GM21381 (cell line): ENCODE measurements at regions not wholly inside any gene's neighbourhood (a gene's known extent, or its start where the extent isn't known, plus 50 kb on each side); places are given as distances from the start of the nearest gene placed in this dataset.
"Not testable (repeated sequence)": the region's sequence is repeated elsewhere in the genome, so short reads cannot be mapped to it uniquely, and the experiment has no call there.

Experiments
- ATAC-seq: cut with Tn5 transposase; IDR thresholded peaks from one replicate; pipeline ENCODE4 v1.9.1; 2021; ENCODE audit warnings: mild to moderate bottlenecking, moderate library complexity; ENCODE audit not compliant: unreplicated experiment

DNA sequence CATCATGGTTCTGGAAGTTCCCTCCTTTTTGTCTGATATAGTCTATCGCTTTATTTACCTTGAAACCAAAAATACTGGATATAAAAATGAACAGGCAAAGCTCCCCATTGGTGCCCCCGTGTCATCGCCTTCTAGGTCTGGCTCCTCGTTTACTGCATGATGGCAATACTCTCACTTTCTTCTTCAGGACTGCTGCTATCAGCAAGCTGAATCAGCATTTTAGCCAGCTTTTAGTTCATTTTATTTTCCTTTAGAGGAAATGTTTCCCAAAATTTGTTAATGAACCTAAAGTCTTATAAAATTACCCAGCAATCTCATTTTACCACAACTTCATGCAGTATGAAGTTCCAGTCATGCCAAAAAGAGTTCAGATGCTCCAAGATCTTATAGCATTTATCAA lies 80.5 kb downstream of the ZIC3 start:
- ATAC-seq: no peak

DNA sequence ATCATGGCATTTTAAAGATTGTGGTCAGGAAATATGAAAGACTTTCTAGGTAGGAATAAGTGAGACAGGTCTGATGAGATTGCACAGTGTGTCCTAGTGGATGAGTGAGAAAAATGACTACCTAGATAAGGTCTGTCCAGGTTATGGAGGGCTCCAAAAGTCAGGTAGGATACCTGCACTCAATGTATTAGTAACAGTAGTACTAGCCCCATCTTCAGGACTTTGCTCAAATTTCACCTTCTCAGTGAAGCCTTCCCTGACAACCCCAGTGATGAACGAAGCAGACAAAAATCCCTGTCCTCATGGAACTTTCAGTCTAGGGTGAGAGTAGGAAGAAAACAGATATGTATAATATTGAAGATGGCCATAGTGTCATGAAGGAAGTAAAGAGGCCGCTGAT lies 85.7 kb downstream of the ZIC3 start:
- no peak for ATAC-seq

DNA sequence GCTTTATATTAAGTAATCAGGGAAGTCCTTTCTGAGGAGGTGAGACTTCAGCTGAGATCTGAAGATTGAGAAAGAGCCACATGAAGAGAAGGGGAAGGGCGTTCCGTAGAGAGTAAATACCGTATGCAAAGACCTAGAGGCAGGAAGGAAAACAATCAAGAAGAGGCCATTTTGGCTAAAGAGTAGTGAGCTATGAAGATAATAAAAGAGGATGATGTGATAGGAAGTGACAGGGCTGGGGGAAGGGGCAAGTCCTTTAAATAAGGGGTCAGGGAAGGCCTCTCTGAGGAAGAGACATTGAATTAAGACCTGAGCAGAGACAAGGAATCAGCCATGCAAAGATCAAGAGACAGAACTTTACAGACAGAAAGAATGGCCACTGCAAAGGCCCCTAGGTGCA lies 86.2 kb downstream of the ZIC3 start:
- ATAC-seq: no peak

DNA sequence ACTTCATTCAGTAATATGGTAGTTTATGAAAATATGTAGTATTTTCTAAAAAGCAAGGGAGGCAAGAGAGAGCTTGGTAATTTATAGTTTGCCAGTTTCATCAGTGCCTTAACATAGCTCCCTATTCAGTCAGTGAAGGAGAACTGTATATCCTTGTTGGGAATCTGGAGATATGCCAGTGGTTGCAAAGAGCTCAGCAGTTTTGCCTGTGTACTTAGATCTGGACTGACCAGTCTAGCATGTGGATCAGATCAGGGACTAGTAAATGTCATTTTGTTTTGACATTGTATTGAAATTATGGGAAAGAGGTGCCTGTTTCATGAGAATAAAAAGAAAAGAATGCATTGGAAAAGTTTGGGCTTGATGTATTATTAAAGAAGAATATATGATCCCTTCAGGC lies 88.6 kb downstream of the ZIC3 start:
- no peak for ATAC-seq

DNA sequence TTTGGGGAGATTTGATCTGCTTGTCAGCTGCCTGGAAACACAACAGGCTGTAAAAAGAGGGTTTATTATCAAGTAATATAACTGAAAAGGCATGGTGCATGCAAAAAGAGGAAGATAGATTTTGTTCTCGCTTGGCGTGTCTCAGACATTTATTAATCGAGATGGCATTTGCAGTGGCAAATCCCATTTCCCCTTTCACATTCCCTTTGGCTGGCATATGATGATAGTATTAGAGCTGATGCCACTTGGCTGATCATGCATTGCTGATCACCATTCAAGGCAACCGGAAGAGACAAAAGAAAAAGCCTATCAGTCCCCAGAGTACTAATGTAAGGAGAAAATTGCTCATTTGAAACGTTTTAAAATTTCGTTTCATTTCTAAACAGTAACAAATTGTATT lies 101.8 kb downstream of the ZIC3 start:
- ATAC-seq: no peak

DNA sequence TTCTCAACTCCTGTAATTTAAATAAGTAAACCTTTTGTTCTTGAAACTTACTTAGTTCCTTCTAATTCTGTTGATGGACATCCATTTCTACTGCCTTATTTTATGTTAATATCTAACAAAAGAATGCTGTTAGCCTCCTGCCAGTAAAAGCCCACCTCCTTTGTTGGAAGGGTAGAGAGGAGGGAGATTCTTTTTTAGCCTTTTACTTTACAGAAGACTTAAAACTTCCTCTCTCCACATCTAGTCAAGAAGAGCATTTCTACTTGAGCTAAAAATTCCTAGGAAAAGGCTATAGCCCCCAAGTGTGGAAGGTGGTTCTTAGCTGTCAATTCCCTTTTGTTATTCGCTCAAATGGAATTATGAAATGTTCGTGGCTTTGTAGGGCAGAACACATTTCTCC lies 118.7 kb downstream of the ZIC3 start:
- ATAC-seq: no peak

DNA sequence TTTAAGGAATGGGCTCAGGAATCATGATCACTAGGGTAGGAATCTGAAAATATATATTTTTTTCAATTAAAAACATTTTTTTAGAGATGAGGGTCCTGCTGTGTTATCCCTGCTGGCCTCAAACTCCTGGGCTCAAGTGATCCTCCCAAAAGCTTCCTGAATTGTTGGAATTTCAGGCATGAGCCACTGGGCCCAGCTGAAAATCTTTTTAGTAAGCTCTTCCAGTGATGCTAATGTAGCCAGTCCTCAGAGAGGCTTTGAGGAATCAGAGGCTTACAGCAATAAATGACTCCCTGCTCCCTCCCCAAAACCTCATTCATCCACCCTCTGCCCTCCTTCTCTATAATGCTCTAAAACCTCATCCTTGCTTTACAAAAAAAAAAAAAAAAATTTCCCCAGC lies 129.5 kb downstream of the ZIC3 start:
- ATAC-seq: no peak

DNA sequence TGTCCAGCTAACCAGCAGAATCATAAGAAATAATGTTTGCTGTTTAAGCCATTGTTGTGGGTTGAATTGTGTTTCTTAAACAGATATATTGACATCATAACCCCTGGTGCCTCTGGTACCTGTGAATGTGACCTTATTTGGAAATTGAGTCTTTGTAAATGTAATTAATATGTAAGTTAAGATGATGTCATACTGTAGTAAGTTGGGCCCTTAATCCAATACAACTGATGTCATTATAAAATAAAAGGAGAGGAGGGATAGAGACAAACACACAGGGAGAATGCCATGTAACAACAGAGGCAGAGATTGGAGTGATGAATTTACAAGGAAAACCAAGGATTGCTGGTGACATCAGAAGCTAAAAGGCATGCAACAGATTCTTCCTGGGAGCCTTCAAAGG lies 141.4 kb downstream of the ZIC3 start:
- ATAC-seq: no peak

DNA sequence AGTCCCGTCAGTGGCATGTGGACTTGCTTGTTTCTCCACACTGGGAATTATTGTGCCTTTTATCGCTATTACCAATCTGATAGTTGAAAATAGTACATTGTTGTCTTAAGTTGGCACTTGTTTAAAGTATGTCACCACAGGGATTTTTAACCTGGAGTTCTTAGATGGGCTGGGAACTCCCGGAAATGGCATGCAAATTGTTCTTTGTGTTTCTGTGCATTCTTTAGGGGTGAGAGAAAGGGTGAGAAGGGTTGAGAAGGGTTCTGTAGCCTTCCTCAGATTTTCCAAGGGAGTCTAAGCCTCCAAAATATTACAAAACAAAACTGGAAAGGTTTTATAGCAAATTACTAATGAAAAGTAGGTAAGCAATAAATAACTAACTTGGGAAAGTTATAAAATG lies 176.9 kb downstream of the ZIC3 start:
- no peak for ATAC-seq

DNA sequence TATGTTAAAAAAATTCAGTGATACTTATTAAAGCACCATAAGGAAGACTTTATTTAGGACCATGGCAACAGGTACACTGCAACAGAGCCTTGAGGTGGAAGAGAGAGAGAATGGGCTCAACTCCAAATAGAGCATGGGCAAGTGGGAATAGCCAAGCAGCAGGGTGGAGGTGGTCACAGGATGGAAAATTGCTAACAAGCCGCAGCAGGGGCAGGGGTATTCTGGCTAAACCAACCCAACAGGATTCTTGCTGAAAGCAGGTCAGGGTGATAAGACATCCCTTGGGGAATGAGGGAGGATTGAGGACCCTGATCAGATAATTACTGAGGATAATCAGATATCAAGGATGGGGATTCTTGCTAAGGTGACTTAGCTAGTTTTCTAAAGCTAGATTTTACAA lies 177.5 kb downstream of the ZIC3 start:
- ATAC-seq: no peak

DNA sequence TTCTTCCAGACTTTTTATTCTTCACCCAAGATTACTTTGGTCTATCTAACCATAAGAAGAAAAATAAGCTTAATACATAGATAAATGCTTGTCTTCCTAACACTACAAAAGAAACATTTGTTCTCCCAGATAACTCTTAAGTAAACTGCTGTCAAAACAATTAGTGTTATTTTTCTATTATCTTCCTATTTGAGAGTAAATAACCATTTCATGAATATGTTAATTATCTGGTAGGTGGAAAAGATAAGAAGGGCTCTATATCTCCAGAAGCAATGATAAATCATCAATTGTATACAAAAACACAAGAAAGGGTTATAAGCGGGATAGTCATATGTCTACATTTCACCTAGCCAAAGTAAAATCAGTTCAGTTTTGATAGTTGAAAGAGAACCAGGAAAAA lies 180.4 kb downstream of the ZIC3 start:
- ATAC-seq: no peak

DNA sequence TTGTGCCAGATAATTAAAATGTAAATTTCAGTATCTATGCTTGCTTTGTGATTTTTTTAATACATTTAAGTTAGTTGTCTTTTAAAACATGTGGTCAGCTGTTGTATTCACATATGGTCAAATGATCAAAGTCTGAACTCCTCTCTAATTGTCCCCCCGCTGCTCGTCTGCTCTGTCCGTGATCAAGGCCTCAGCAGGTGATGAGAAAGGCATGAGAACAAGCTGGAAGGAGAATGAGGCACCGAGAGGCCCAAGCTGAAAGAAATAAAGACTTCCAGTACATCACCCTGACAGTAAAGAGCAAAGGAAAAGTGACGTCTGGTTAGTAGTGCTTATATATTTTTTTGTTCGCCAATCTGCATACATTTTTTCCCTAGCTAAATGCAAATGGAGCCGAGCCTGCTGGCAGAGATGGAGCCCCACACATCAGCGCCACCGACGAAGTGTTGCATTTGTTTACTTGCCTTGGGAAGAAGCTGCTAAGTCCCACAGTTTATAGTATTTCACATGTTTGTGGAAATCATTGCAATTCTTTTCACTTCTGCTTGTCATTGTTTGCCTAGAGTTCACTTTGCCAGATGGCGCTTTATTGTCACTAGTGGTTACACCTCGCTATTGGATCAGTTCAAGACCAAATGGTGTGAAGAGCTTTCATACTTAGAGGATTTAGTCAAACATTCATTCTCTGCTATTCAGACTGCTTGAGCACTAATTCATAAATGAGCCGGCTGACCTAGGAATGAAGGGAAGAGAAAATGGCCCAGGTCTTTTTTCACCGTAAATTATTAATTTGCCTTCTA lies 181.5 kb downstream of the ZIC3 start:
- no peak for ATAC-seq

DNA sequence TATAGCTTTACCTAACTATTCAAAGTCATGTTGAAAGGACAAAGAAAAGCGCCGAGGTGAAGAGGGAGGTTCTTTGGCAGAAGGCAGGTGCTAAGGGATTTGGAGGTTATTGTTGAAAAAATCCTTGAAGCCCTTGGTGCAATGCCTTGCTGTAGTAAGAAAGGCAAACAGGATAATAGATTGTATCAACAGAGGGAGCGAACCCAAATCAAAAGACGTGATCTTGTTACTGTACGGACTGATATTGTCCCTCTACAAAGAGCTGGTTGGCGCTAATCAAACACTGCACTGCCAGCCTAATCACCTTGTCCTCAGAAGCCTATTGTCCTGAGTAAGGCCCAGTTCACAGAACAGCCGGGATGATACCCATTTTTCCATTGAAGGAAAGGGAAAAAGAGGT lies 182.9 kb downstream of the ZIC3 start:
- ATAC-seq: no peak

DNA sequence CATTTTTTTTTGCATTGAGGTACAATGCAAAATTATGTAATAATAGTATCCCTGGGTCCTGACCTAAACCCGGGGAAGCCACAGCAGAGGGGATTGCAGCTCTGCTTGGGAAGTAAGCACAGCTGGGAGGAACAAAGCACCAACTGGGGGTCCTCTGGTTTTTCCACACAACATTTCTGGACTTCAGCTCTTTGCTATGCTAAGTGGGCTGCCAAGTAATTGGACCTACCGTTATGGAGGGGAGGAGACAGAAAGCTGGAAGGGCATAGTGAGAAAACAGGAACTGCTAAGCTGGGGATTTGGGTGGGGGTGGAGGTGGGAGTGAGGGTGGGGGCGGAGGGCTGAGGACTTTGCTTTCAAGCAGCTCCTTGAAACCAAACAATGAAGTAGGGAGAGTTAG lies 183.3 kb downstream of the ZIC3 start:
- no peak for ATAC-seq

DNA sequence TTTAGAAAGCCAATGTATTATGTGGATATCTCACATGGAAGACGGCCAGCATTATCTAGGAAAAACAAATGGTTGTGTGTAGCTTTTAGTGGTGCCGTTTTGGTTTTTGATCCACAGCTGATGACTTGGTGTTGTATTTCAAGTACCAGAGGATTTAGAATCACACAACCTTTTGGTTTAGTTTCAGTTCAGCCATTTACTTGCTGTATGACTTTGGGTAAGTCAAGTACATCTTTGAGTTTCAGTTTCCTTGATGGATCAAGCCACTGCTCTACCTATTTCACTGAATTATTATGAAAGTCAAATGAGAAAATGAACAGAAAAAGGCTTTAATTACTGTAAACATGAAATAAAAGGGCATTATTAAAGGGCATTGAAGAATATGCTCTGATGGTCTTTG lies 205.6 kb downstream of the ZIC3 start:
- no peak for ATAC-seq

DNA sequence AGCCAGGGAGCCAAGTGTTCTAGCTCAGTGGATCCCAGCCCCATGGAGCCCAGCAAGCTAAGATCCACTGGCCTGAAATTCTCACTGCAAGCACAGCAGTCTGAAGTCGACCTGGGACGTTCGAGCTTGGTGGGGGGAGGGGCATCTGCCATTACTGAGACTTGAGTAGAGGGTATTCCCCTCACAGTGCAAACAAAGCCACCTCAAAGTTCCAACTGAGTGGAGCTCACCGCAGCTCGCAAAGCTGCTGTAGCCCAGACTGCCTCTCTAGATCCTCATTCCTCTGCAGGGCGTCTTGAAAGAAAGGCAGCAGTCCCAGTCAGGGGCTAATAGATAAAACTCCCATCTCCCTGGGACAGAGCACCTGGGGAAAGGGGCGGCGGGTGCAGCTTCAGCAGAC lies 226.3 kb downstream of the ZIC3 start:
- ATAC-seq: no peak

DNA sequence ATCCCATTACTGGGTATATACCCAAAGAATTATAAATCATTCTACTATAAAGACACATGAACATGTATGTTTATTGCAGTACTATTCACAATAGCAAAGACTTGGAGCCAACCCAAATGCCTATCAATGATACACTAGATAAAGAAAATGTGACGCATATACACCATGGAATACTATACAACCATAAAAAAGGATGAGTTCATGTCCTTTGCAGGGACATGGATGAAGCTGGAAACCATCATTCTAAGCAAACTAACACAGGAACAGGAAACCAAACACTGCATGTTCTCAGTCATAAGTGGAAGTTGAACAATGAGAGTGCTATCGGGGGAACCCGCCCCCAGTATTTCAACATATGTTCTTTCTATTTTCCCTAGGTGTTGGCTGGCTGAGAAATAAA lies 232.0 kb downstream of the ZIC3 start:
- ATAC-seq: not testable (repeated sequence)

DNA sequence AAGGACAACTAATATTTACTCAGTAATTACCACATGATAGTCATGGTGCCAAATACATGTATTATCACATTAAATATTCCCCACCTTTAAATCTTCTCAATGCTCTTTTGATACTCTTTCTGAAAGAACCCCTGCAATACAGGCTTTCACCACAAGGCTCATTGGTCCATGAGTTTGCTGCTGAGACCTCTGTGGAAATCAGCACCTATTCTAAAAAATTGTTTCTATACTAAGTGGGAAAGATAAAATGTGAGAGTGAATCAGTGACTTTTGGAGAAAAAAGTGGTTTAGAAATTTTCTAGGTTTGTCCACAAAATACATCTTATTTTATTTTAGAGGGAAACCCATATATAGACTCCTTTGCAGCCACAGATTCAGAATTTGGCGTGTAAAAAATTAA lies 257.3 kb downstream of the ZIC3 start:
- no peak for ATAC-seq

DNA sequence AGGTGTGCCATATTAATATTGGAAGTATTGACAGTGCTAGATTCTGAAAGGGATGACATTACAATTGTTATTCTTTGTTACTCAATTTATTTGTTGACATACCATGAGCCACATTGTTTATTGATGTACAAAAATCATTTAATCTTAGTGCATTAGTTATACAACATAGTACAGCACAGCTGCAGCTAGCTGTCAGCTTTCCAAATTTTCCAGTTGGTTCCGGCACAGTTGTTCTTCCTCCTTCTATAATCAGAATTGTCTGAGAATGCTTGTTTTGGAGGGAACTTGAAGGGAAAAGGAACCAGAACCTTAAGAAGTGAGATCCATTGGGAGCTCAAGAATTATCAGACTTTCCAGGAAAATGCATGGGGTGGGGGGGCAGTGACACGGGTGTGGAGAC lies 281.4 kb downstream of the ZIC3 start:
- ATAC-seq: no peak

DNA sequence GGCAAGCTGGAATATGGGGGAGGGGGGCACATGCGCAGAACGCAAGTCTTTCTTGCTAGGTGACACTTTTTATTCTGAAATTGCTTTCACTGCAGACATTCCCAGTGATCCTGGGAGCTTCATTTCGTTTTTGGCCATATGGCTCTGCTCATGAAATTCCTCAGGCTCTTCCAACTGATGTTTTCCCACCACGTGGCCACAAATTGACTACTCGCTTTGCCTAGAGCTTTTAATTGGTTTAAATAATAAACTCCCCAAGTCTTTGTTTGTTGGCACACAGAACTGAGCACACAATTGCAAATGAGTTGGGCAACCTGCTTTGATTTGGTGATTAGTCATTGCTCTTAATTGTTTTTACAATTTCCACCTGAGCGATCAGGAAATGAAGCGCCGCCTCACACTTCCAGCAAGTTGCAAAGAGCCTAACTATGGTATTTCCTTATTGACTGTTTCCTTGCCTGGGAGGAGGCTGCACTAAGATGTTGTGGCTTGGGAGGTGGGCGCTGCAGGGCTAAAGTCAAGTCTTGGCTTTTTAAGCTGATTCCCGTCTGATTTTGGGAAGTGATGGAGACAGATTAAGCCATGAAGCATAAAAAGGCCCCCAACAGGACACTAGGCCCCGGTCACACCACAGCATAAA lies 282.5 kb downstream of the ZIC3 start:
- no peak for ATAC-seq

DNA sequence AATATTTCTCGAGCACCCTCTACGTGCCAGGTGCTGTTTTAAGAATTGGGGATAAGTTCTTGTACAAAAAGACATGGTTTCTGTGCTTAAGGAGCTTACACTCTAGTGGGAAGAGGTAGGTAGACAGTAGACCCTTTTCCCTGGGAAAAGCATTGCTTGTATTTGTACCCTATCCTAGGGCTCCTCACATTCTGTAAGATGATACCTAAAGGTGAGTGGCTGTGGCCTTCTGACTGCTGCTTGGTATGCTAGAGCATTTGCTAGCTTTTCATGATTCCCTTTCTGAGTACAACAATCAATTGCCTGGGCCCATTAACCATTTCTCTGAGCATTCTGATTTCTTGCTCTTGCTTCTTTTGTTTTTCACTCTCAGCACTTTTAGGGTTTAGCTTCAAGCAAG lies 286.6 kb downstream of the ZIC3 start:
- ATAC-seq: no peak

DNA sequence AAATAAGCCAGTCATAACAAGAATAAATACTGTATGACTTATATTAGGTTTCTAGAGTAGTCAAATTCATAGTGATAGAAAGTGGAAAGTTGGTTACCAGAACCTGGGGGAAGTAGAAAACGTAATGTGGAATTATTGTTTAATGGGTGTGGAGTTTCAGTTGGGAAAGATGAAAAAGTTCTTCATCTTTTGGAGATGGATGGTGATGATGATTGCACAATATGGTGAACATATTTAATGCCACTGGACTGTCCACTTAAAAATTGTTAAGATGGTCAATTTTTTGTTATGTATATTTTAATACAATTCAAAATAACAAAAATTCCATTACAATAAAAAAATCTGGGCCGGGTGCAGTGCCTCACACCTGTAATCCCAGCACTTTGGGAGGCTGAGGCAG lies 289.6 kb downstream of the ZIC3 start:
- ATAC-seq: no peak

DNA sequence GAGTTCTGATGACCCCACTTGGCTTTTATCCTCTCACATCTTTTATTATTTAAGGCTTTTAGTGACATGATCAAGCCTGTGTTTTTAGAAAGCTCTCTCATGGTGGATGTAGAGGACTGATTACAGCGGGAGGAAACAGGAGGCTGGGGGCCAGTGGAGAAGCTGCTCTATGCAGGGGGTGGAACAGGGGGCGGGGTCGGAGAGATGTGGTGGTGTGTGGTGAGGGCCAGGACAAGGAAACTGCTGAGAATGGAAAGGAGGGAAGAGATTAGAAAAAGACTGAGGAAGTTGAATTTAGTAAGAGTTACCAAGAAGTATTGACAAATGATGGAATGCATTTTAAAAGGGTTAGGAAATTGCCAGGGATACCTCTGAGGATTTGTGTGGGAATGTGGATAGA lies 292.2 kb downstream of the ZIC3 start:
- ATAC-seq: no peak
